ENCODE measurements at regions not wholly inside any gene's neighbourhood (a gene's known extent, or its start where the extent isn't known, plus 50 kb on each side); places are given as distances from the start of the nearest gene placed in this dataset.
"Not testable (repeated sequence)": the region's sequence is repeated elsewhere in the genome, so short reads cannot be mapped to it uniquely, and the experiment has no call there.

- Histone ChIP-seq H3K4me3 (no peak overlapping the region), H4K20me1 (no peaks in the 10 kb centered on the region), H3K36me3 (no peaks in the 10 kb centered on the region), H3K27ac (no peak overlapping the region), H3K4me2 (peak overlapping the region in 1 of 11 experiments; percentile 22; a peak in 4 of 22 replicates), H3K9ac (no peak overlapping the region), H3K4me1 (peaks cover 0 to 5% (median 0%) of the 10 kb centered on the region in 10 experiments; a peak in 2 of 20 replicates), H3K9me3 (replicated peaks in 1 of 11) (peaks cover 0 to 9% (median 4%) of the 10 kb centered on the region in 11 experiments; a peak in 4 of 22 replicates), H3K27me3 (no peaks in the 10 kb centered on the region)
- TF ChIP-seq Cebpa-rat (IDR thresholded peaks at IDR 0.05) = no peak
Observed at GRCh38 chr2:195330513-195330956, 326.5 kb upstream of the SLC39A10 start.

- H3K27me3 ChIP-seq; H3K9me3 ChIP-seq (replicated peaks in 1 of 11); H3K27ac ChIP-seq; H3K9ac ChIP-seq; H3K4me3 ChIP-seq; H3K36me3 ChIP-seq; H3K4me2 ChIP-seq; H4K20me1 ChIP-seq; H3K4me1 ChIP-seq: not testable (repeated sequence)
Observed at GRCh38 chr2:195329784-195330183, 327.2 kb upstream of the SLC39A10 start.

- Histone ChIP-seq H3K9ac (no peak overlapping the region), H3K27ac (no peak overlapping the region), H3K9me3 (replicated peaks in 1 of 11) (peaks cover 0 to 15% (median 6%) of the 10 kb centered on the region in 11 experiments; a peak in 10 of 22 replicates), H3K36me3 (no peaks in the 10 kb centered on the region), H4K20me1 (no peaks in the 10 kb centered on the region), H3K4me2 (no peak overlapping the region), H3K4me3 (no peak overlapping the region), H3K27me3 (no peaks in the 10 kb centered on the region), H3K4me1 (peaks cover 0 to 10% (median 0%) of the 10 kb centered on the region in 10 experiments; a peak in 5 of 20 replicates)
- no peak for TF ChIP-seq Cebpa-rat (IDR thresholded peaks at IDR 0.05)
Observed at GRCh38 chr2:195326537-195326936, 330.5 kb upstream of the SLC39A10 start.

- Histone ChIP-seq H3K27me3 (no peaks in the 10 kb centered on the region), H4K20me1 (no peaks in the 10 kb centered on the region), H3K27ac (no peak overlapping the region), H3K4me1 (peaks cover 0 to 9% (median 0%) of the 10 kb centered on the region in 10 experiments; a peak in 5 of 20 replicates), H3K9ac (no peak overlapping the region), H3K9me3 (replicated peaks in 1 of 11) (peaks cover 0 to 10% (median 5%) of the 10 kb centered on the region in 11 experiments; a peak in 9 of 22 replicates), H3K36me3 (no peaks in the 10 kb centered on the region), H3K4me3 (no peak overlapping the region), H3K4me2 (no peak overlapping the region)
- TF ChIP-seq Cebpa-rat (IDR thresholded peaks at IDR 0.05) = no peak
Observed at GRCh38 chr2:195322324-195322723, 334.7 kb upstream of the SLC39A10 start.

GRCh38 chr2:195320413-195320973, 336.5 kb upstream of the SLC39A10 start:
- peaks cover 0 to 10% (median 5%) of the 10 kb centered on the region in 11 experiments; a peak in 9 of 22 replicates for H3K9me3 ChIP-seq (replicated peaks in 1 of 11)
- H3K27ac ChIP-seq = no peak overlapping the region
- H3K27me3 ChIP-seq = no peaks in the 10 kb centered on the region
- no peak overlapping the region for H3K4me3 ChIP-seq
- no peak for TF ChIP-seq Cebpa-rat (IDR thresholded peaks at IDR 0.05)
- H4K20me1 ChIP-seq = no peaks in the 10 kb centered on the region
- H3K36me3 ChIP-seq = no peaks in the 10 kb centered on the region
- H3K4me2 ChIP-seq = no peak overlapping the region
- peaks cover 0 to 13% (median 5%) of the 10 kb centered on the region in 10 experiments; a peak in 10 of 20 replicates for H3K4me1 ChIP-seq
- H3K9ac ChIP-seq = no peak overlapping the region

- Histone ChIP-seq H4K20me1 (no peaks in the 10 kb centered on the region), H3K27me3 (no peaks in the 10 kb centered on the region), H3K4me1 (peaks cover 0 to 13% (median 5%) of the 10 kb centered on the region in 10 experiments; a peak in 10 of 20 replicates), H3K4me3 (no peak overlapping the region), H3K9me3 (replicated peaks in 1 of 11) (peaks cover 0 to 10% (median 5%) of the 10 kb centered on the region in 11 experiments; a peak in 9 of 22 replicates), H3K36me3 (no peaks in the 10 kb centered on the region), H3K27ac (no peak overlapping the region), H3K9ac (no peak overlapping the region), H3K4me2 (no peak overlapping the region)
- TF ChIP-seq Cebpa-rat (IDR thresholded peaks at IDR 0.05) = no peak
Observed at GRCh38 chr2:195319548-195320412, 337.2 kb upstream of the SLC39A10 start.

- no peaks in the 10 kb centered on the region for H4K20me1 ChIP-seq
- H3K4me2 ChIP-seq = no peak overlapping the region
- TF ChIP-seq Cebpa-rat (IDR thresholded peaks at IDR 0.05) = no peak
Observed at GRCh38 chr2:195319112-195319460, 337.9 kb upstream of the SLC39A10 start.

GRCh38 chr2:195318440-195319111, 338.4 kb upstream of the SLC39A10 start:
- peaks cover 0 to 17% (median 10%) of the 10 kb centered on the region in 10 experiments; a peak in 16 of 20 replicates for H3K4me1 ChIP-seq
- H3K36me3 ChIP-seq = no peaks in the 10 kb centered on the region
- no peaks in the 10 kb centered on the region for H3K9me3 ChIP-seq (replicated peaks in 1 of 11)
- no peaks in the 10 kb centered on the region for H3K27me3 ChIP-seq
- no peak overlapping the region for H3K9ac ChIP-seq
- no peak overlapping the region for H3K4me2 ChIP-seq
- H4K20me1 ChIP-seq = no peaks in the 10 kb centered on the region
- H3K4me3 ChIP-seq = no peak overlapping the region
- TF ChIP-seq Cebpa-rat (IDR thresholded peaks at IDR 0.05) = no peak
- H3K27ac ChIP-seq = no peak overlapping the region

More at GRCh38 chr2:195319112-195319460, 337.9 kb upstream of the SLC39A10 start:
- no peak overlapping the region for H3K9ac ChIP-seq
- no peaks in the 10 kb centered on the region for H3K36me3 ChIP-seq
- no peak overlapping the region for H3K27ac ChIP-seq
- H3K27me3 ChIP-seq = no peaks in the 10 kb centered on the region
- peaks cover 0 to 15% (median 7%) of the 10 kb centered on the region in 10 experiments; a peak in 14 of 20 replicates for H3K4me1 ChIP-seq
- no peak overlapping the region for H3K4me3 ChIP-seq
- peaks cover 0 to 5% (median 3%) of the 10 kb centered on the region in 11 experiments; a peak in 9 of 22 replicates for H3K9me3 ChIP-seq (replicated peaks in 1 of 11)

- H3K9ac ChIP-seq = no peak overlapping the region
- H3K27me3 ChIP-seq = no peaks in the 10 kb centered on the region
- peaks cover 0 to 27% (median 14%) of the 10 kb centered on the region in 10 experiments; a peak in 16 of 20 replicates for H3K4me1 ChIP-seq
- H3K9me3 ChIP-seq (replicated peaks in 1 of 11) = 0 out of 22 replicates have a peak, but pooled peaks cover 0 to 3% (median 0%) of the 10 kb centered on the region in 11 experiments
- no peak overlapping the region for H3K4me3 ChIP-seq
- no peak overlapping the region for H3K27ac ChIP-seq
- TF ChIP-seq Cebpa-rat (IDR thresholded peaks at IDR 0.05) = no peak
- no peak overlapping the region for H3K4me2 ChIP-seq
- H4K20me1 ChIP-seq = no peaks in the 10 kb centered on the region
- H3K36me3 ChIP-seq = no peaks in the 10 kb centered on the region
Observed at GRCh38 chr2:195317550-195317949, 339.5 kb upstream of the SLC39A10 start.
